OCI-LY7 (cell line): ENCODE measurements at regions not wholly inside any gene's neighbourhood (a gene's known extent, or its start where the extent isn't known, plus 50 kb on each side); places are given as distances from the start of the nearest gene placed in this dataset.

Source experiments
- EZH2phosphoT487 ChIP-seq: fragments of 200-600 bp; sonication (generic); IDR thresholded peaks from 2 replicates; pipeline ENCODE4 v1.6.1; 2018; ENCODE audit warnings: low read depth, borderline replicate concordance, mild to moderate bottlenecking, mixed run types, antibody characterized with exemption, low read length, moderate library complexity, mixed read lengths
- TF ChIP-seq, protein P1 (sequence below): fragments of 200-600 bp; sonication (generic); conservative IDR thresholded peaks from 2 replicates; pipeline ENCODE4 v1.5.1; 2014; ENCODE audit warnings: mild to moderate bottlenecking, antibody characterized with exemption, low read length, moderate library complexity, mixed read lengths

DNA sequence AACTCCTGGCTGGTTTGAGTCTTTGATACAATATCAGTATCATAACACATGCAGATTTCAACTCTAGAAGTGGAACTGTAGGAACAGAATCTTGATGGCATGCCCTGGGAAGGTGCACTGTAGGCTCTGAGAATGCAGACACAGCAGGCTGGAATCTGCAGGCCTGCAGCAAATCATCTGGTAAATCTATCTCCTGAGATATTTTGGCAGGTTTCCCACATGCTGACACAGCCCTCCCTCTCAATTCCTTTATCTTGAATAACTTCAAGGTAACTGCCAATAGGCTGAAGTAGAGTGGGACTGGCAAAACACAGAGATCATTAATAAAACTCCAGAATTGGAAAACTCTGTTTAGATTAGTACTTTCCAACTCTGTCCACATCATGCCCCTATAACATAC, 177.8 kb upstream of the PCSK5 start:
- TF ChIP-seq, protein P1, sequence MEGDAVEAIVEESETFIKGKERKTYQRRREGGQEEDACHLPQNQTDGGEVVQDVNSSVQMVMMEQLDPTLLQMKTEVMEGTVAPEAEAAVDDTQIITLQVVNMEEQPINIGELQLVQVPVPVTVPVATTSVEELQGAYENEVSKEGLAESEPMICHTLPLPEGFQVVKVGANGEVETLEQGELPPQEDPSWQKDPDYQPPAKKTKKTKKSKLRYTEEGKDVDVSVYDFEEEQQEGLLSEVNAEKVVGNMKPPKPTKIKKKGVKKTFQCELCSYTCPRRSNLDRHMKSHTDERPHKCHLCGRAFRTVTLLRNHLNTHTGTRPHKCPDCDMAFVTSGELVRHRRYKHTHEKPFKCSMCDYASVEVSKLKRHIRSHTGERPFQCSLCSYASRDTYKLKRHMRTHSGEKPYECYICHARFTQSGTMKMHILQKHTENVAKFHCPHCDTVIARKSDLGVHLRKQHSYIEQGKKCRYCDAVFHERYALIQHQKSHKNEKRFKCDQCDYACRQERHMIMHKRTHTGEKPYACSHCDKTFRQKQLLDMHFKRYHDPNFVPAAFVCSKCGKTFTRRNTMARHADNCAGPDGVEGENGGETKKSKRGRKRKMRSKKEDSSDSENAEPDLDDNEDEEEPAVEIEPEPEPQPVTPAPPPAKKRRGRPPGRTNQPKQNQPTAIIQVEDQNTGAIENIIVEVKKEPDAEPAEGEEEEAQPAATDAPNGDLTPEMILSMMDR: no peak
- no peak for TF ChIP-seq EZH2phosphoT487
